ENCODE measurements at regions not wholly inside any gene's neighbourhood (a gene's known extent, or its start where the extent isn't known, plus 50 kb on each side); places are given as distances from the start of the nearest gene placed in this dataset.

DNA sequence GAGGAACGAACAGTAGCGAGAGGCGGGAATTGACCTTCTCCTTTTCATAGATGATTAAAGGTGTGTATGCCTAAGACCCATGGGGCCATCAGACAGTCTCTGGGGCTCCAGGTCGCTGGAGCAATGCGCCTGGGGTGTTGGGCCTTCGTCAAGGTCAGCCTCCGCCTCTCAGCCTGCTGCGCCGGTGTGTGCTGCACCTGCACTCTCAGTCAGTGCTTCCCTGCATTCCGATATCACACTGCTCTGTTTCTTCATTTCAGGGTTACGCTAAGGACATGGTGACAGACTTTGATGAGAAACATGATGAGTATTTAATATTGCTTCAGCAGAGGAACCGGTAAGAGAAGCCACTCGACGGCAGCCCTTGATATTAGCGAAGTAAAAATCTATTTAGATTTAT is 68.2 kb downstream of the KATNIP start:
- Histone ChIP-seq H3K9me3 (no peaks in the 10 kb centered on the region), H3K4me1 (ENCODE audit: low read depth) (no peaks in the 10 kb centered on the region), H3K4me3 (no peak overlapping the region), H3K36me3 (ENCODE audit: low read depth) (no peaks in the 10 kb centered on the region)
- ATAC-seq: no peak
- TF ChIP-seq, protein P1, sequence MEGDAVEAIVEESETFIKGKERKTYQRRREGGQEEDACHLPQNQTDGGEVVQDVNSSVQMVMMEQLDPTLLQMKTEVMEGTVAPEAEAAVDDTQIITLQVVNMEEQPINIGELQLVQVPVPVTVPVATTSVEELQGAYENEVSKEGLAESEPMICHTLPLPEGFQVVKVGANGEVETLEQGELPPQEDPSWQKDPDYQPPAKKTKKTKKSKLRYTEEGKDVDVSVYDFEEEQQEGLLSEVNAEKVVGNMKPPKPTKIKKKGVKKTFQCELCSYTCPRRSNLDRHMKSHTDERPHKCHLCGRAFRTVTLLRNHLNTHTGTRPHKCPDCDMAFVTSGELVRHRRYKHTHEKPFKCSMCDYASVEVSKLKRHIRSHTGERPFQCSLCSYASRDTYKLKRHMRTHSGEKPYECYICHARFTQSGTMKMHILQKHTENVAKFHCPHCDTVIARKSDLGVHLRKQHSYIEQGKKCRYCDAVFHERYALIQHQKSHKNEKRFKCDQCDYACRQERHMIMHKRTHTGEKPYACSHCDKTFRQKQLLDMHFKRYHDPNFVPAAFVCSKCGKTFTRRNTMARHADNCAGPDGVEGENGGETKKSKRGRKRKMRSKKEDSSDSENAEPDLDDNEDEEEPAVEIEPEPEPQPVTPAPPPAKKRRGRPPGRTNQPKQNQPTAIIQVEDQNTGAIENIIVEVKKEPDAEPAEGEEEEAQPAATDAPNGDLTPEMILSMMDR (IDR thresholded peaks at IDR 0.05): no peak
- DNase-seq: no peak
- intact Hi-C loops (cut with DNase I, micrococcal nuclease): no loop called here

DNA sequence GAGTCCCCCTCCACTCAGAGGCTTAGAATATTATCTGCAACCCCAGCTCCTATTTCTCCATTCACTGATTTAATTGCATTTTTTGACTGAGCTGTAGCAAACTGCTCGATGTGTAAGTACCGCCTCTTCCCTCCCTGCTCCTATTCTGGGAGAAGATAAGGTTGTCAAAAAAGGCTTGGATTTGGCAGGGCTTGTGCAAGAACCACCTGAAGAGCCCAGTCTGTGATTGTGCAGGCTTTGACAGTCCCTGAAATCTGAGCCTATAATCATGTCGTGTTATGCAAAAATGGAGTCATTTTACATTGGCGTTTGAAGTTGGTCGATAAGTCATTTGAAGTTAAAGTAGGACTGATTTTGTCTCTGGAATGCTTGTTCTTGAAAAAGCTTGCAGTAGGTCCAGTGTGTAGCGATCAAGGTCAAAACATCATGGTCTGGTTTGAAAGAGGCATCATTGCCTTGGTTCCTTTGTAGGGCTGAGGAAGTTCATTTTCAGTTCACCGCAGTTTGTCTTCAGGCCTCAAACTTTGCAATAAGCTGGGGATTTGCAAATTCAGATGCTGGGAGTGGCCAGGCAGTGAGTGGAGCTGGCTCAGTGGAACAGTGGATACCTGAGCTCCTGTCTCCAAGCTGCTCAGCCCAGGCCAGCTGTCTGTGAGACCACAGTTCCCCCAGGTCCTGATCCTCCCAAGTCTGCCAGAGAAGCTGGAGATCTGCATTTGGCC is 68.8 kb downstream of the KATNIP start:
- no peak for ATAC-seq

DNA sequence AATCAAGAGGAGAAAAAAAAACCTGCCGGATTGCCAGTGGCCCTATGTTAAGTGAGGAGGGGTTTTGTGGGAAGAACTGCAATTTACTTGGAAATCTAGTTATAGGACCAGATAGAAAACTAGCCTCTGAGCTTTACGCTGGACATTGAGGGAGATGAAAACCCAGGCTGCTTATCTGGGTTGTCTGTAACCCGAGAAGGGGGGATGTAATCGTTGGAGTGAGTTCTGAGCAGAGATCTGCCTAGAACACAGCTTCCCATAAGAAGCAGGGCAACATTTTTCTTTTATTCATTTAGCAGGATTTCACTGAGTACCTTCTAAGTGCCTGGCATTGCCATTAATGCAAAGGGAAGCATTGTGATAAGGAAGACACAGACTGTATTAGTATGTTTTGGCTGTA is 70.6 kb downstream of the KATNIP start:
- TF ChIP-seq, protein P1 (IDR thresholded peaks at IDR 0.05): no peak
- Histone ChIP-seq H3K4me3 (no peak overlapping the region), H3K36me3 (ENCODE audit: low read depth) (no peaks in the 10 kb centered on the region), H3K9me3 (no peaks in the 10 kb centered on the region), H3K4me1 (ENCODE audit: low read depth) (peaks cover 19% of the 10 kb centered on the region)
- ATAC-seq (no peak), DNase-seq (no peak)
- intact Hi-C loops (cut with DNase I, micrococcal nuclease): no loop called here

More for the DNA sequence above, 68.8 kb downstream of the KATNIP start:
- Histone ChIP-seq H3K9me3 (no peaks in the 10 kb centered on the region), H3K4me3 (no peak overlapping the region), H3K4me1 (ENCODE audit: low read depth) (peaks cover 3% of the 10 kb centered on the region), H3K36me3 (ENCODE audit: low read depth) (no peaks in the 10 kb centered on the region)
- DNase-seq: no peak
- intact Hi-C loops (cut with DNase I, micrococcal nuclease): no loop called here
- TF ChIP-seq, protein P1 (IDR thresholded peaks at IDR 0.05): no peak

DNA sequence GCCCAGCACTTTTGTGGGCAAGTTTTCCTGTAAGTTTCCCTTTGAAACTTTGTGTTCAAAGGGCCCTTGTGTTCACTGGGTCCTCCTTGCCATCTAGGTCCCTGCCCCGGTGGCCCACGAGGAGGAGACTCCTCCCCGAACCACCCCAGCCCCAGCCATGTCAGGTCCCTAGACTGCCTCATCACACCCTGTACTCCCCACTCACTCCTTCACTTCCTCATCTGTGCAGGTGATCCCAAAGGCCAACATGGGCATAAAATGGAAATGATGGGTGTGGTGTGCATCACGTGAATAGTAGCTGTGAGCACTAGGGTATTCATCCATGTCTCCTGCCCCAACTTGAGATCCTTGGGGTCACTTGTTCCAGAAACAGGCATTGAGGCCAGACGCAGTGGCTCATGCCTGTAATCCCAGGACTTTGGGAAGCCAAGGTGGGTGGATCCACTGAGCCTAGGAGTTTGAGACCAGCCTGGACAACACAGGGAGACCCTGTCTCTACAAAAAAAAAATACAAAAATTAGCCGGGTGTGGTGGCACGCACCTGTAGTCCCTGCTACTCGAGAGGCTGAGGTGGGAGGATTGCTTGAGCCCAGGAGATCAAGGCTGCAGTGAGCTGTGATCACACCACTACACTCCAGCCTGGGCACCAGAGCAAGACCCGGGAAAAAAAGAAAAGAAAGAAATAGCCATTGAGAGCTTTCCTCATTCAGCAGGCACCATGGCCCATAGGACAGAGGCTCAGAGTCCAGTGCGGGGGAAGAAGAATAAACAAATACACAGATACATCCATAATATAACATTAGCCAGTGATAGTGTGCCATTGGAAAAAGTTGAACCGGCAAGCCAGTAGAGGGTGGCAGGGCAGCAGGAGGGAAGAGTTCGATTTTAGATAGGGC is 74.5 kb downstream of the KATNIP start:
- Histone ChIP-seq H3K36me3 (ENCODE audit: low read depth) (no peaks in the 10 kb centered on the region), H3K9me3 (no peaks in the 10 kb centered on the region), H3K4me3 (no peak overlapping the region), H3K4me1 (ENCODE audit: low read depth) (peaks cover 44% of the 10 kb centered on the region)
- TF ChIP-seq, protein P1 (IDR thresholded peaks at IDR 0.05): no peak
- ATAC-seq: peak; percentile 79
- DNase-seq: peak; percentile 56 to 80 (median 59)
- intact Hi-C loops (cut with DNase I, micrococcal nuclease): no loop called here

DNA sequence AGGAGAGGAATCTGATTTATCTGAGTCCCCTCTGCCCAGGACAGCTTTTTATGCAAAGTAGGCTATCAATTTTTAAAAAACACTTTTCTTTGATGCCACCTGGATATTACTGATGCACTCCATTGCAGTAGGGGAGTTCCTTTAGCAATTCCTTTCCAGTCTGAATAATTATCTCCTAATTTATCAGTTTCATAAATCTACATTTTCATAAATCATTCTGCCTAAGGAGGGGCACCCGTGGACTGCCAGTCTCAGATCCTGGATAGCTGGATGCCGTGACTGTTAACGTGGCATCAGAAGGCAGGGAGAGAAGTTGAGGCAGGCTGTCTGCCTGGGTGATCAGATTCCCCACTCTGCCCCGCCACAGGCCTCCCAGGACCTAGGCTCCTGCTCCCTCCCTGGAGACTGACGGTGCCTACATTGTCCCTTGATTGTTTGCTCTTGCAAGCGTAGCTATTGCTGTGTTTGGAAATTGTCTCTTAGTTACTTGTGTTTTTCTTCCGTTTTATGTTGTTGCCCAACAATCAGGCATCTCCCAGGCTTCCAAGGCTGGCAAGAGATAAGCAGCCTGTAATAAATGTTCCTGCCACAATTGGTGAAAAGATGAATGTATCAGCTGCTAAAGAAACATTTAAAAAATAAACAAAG is 75.2 kb downstream of the KATNIP start:
- TF ChIP-seq, protein P1 (IDR thresholded peaks at IDR 0.05): no peak
- ATAC-seq (peak; percentile 80), DNase-seq (peak in 2 of 3 donors; percentile 33 to 57)
- Histone ChIP-seq H3K4me1 (ENCODE audit: low read depth) (peaks cover 44% of the 10 kb centered on the region), H3K36me3 (ENCODE audit: low read depth) (no peaks in the 10 kb centered on the region), H3K4me3 (no peak overlapping the region), H3K9me3 (no peaks in the 10 kb centered on the region)
- intact Hi-C loops (cut with DNase I, micrococcal nuclease): no loop called here
